Chondrocyte (in vitro differentiated cells): ENCODE measurements at regions not wholly inside any gene's neighbourhood (a gene's known extent, or its start where the extent isn't known, plus 50 kb on each side); places are given as distances from the start of the nearest gene placed in this dataset.

Source experiments
- DNase-seq: peaks from one replicate; pipeline ENCODE4 v3.0.0; 2021; ENCODE audit warnings: mixed read lengths, low spot score
- H3K27ac Mint-ChIP-seq: one replicate; pipeline ENCODE4 v1.8.0; 2021; ENCODE audit warnings: mild to moderate bottlenecking, moderate library complexity, mixed read lengths; ENCODE audit not compliant: unreplicated experiment
- H3K27me3 Mint-ChIP-seq: 2 replicates; pipeline ENCODE4 v1.8.0; 2021; ENCODE audit warnings: low read depth, mixed read lengths
- H3K36me3 Mint-ChIP-seq: 2 replicates; pipeline ENCODE4 v1.8.0; 2021; ENCODE audit warnings: low read depth, mixed read lengths
- H3K4me1 Mint-ChIP-seq: 2 replicates; pipeline ENCODE4 v1.8.0; 2021; ENCODE audit warnings: low read depth, mild to moderate bottlenecking, mixed read lengths
- H3K4me3 Mint-ChIP-seq: one replicate; pipeline ENCODE4 v1.8.0; 2021; ENCODE audit warnings: mild to moderate bottlenecking, moderate library complexity, mixed read lengths; ENCODE audit not compliant: unreplicated experiment
- H3K9me3 Mint-ChIP-seq: 2 replicates; pipeline ENCODE4 v1.8.0; 2021; ENCODE audit warnings: low read depth, mixed read lengths
- TF ChIP-seq, protein P1 (sequence below): fragments of 200-600 bp; sonication (generic); IDR thresholded peaks from 2 replicates; pipeline ENCODE4 v1.5.0; 2021; ENCODE audit warnings: antibody characterized with exemption, mild to moderate bottlenecking, moderate library complexity

DNA sequence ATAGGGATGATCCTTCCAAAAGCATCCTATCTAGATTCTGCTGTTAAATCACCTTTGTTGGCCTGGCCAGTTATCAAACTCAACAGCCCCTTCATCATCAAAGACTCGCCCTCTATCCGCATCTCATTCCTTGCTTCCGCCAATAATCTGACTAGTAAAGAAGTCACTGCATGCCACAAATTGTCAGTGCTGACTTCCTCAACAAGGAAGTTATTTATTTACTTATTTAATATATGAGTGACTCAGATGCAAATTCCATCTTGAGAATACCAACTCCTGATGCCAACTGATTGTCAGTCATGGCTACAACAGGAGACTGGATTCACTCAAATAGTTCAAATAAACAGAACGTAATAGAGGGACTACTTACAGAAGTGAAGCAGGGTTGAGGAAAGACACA, 283.8 kb downstream of the TRIML1 start:
- Mint-ChIP-seq H3K4me1 (peaks cover 10% of the 10 kb centered on the region), H3K27ac (no peak overlapping the region), H3K36me3 (peaks cover 4% of the 10 kb centered on the region), H3K27me3 (no peaks in the 10 kb centered on the region), H3K9me3 (peaks cover 6% of the 10 kb centered on the region), H3K4me3 (no peak overlapping the region)
- DNase-seq, result no peak
- TF ChIP-seq, protein P1, sequence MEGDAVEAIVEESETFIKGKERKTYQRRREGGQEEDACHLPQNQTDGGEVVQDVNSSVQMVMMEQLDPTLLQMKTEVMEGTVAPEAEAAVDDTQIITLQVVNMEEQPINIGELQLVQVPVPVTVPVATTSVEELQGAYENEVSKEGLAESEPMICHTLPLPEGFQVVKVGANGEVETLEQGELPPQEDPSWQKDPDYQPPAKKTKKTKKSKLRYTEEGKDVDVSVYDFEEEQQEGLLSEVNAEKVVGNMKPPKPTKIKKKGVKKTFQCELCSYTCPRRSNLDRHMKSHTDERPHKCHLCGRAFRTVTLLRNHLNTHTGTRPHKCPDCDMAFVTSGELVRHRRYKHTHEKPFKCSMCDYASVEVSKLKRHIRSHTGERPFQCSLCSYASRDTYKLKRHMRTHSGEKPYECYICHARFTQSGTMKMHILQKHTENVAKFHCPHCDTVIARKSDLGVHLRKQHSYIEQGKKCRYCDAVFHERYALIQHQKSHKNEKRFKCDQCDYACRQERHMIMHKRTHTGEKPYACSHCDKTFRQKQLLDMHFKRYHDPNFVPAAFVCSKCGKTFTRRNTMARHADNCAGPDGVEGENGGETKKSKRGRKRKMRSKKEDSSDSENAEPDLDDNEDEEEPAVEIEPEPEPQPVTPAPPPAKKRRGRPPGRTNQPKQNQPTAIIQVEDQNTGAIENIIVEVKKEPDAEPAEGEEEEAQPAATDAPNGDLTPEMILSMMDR, result no peak

DNA sequence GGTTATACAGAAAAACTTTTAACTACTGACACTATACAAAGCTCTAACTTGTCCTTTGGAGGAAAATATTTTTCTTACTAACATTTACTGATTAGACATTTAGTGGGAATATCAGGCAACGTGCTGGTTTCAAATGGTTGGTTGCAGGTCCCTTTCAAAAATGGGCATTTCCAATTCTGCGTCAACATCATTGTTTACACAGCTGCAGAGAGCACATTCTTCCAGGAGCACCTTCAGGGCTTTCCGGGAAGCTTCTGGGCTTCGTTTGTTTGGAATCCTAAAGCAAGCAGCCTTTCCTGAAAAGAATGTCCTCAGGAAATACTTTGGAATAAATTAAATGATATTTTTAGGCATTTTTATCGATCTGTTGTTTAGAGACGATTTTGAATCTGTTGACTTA, 289.7 kb downstream of the TRIML1 start:
- Mint-ChIP-seq H3K27me3 (no peaks in the 10 kb centered on the region), H3K27ac (no peak overlapping the region), H3K36me3 (peaks cover 4% of the 10 kb centered on the region), H3K9me3 (peaks cover 6% of the 10 kb centered on the region), H3K4me3 (no peak overlapping the region), H3K4me1 (peaks cover 38% of the 10 kb centered on the region)
- TF ChIP-seq, protein P1, result no peak
- DNase-seq, result no peak

DNA sequence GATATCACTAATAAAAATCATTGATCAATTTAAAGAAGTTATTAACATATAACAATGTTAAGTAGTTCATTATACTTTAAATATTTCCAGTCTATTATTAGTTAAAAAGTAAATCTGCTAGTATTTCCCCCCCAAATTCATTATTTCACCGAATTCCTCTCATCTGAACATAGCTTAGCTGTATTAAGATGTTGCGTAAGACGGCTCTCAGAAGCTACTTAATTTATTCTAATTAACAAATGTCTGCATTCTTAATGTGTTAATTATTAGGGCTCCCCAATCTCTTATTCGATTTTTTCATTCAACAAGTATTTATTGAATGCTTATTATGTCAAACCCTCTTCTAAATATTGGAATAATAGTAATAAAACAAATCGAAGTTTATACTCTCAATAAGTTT, 290.7 kb downstream of the TRIML1 start:
- TF ChIP-seq, protein P1, result no peak
- Mint-ChIP-seq H3K4me3 (no peak overlapping the region), H3K36me3 (peaks cover 4% of the 10 kb centered on the region), H3K9me3 (peaks cover 6% of the 10 kb centered on the region), H3K27ac (no peak overlapping the region), H3K4me1 (peaks cover 46% of the 10 kb centered on the region), H3K27me3 (no peaks in the 10 kb centered on the region)
- DNase-seq, result no peak

DNA sequence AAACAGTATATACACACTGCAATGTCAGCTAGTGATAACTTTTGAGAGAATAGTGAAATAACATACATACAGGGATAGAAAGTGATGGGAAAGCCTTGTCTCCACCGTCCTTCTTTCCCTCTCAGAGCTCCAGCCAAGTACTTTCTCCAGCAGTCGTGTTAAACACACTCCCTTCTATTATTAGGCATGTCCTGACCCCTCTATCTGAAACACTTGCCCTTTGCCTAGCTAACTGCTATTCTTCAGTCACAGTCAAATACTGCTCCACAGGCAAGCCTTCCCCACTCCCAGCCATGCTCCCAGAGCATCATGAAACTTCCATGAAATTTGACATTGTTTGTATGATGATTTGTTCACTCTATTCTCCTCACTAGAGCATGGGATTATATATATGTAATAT, 291.1 kb downstream of the TRIML1 start:
- H3K27ac Mint-ChIP-seq, result no peak overlapping the region

DNA sequence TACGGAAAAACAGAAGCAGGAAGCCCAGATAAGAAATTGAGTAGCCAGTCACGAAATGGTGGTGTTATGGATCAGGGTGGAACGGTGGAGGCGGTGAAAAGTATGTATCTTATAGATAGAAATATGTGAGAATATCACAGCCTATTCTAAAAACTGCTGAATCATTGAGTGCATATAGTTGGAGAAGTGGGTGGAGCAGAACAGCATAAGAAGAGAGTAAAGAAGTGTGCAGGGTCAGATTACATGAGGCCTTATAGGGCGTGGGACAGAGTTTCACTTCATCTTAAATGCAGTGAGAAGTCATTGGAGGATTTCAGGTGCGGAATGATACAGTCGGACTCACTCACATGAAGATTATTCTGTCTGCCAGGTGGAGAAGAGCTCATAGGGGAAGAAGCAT, 293.1 kb downstream of the TRIML1 start:
- peaks cover 44% of the 10 kb centered on the region for H3K4me1 Mint-ChIP-seq
- TF ChIP-seq, protein P1, result no peak
- no peaks in the 10 kb centered on the region for H3K36me3 Mint-ChIP-seq
- no peaks in the 10 kb centered on the region for H3K9me3 Mint-ChIP-seq
- H3K4me3 Mint-ChIP-seq, result no peak overlapping the region
- no peak for DNase-seq
- no peak overlapping the region for H3K27ac Mint-ChIP-seq
- H3K27me3 Mint-ChIP-seq, result no peaks in the 10 kb centered on the region

More for the DNA sequence above, 291.1 kb downstream of the TRIML1 start:
- Mint-ChIP-seq H3K4me3 (no peak overlapping the region), H3K36me3 (peaks cover 2% of the 10 kb centered on the region), H3K4me1 (peaks cover 46% of the 10 kb centered on the region), H3K27me3 (no peaks in the 10 kb centered on the region), H3K9me3 (peaks cover 2% of the 10 kb centered on the region)
- DNase-seq, result no peak
- TF ChIP-seq, protein P1, result no peak
